Epithelial cell of esophagus (primary cell): ENCODE measurements at regions not wholly inside any gene's neighbourhood (a gene's known extent, or its start where the extent isn't known, plus 50 kb on each side); places are given as distances from the start of the nearest gene placed in this dataset.

Source experiments
- DNase-seq: peaks from one replicate; pipeline ENCODE4 v3.0.0; 2010; ENCODE audit warnings: low read depth
- H3K4me3 ChIP-seq: 2 replicates; pipeline ENCODE4 v1.5.1; 2011; ENCODE audit warnings: mild to moderate bottlenecking, low read length, control low read depth
- CTCF ChIP-seq: IDR thresholded peaks from 2 replicates; pipeline ENCODE4 v1.5.1; 2011; ENCODE audit warnings: low read depth, mild to moderate bottlenecking, low read length, control low read depth, inconsistent platforms; ENCODE audit not compliant: insufficient read depth; ENCODE audit errors: missing control alignments

- no peak for TF ChIP-seq CTCF
- no peak for DNase-seq
- no peak overlapping the region for H3K4me3 ChIP-seq
Measured at GRCh38 chr5:15376088-15376487, 123.9 kb upstream of the FBXL7 start.

- H3K4me3 ChIP-seq: no peak overlapping the region
- TF ChIP-seq CTCF: no peak
- DNase-seq: no peak
Measured at GRCh38 chr5:15375559-15375958, 124.4 kb upstream of the FBXL7 start.

GRCh38 chr5:15374886-15375285 lies 125.1 kb upstream of the FBXL7 start:
- no peak overlapping the region for H3K4me3 ChIP-seq
- TF ChIP-seq CTCF: no peak
- DNase-seq: no peak

GRCh38 chr5:15373151-15373550 lies 126.8 kb upstream of the FBXL7 start:
- TF ChIP-seq CTCF: no peak
- H3K4me3 ChIP-seq: no peak overlapping the region
- DNase-seq: no peak

- DNase-seq: no peak
- no peak for TF ChIP-seq CTCF
Measured at GRCh38 chr5:15371184-15371583, 128.8 kb upstream of the FBXL7 start.

GRCh38 chr5:15368835-15369234 lies 131.1 kb upstream of the FBXL7 start:
- H3K4me3 ChIP-seq: no peak overlapping the region
- DNase-seq: no peak
- no peak for TF ChIP-seq CTCF

More at GRCh38 chr5:15371184-15371583, 128.8 kb upstream of the FBXL7 start:
- H3K4me3 ChIP-seq: no peak overlapping the region

GRCh38 chr5:15367489-15367888 lies 132.5 kb upstream of the FBXL7 start:
- H3K4me3 ChIP-seq: no peak overlapping the region
- DNase-seq: no peak

More at GRCh38 chr5:15367489-15367888, 132.5 kb upstream of the FBXL7 start:
- no peak for TF ChIP-seq CTCF
